SU-DHL-6 (cell line): ENCODE measurements at regions not wholly inside any gene's neighbourhood (a gene's known extent, or its start where the extent isn't known, plus 50 kb on each side); places are given as distances from the start of the nearest gene placed in this dataset.

ENCODE experiments used
- H2AFZ ChIP-seq: fragments of 200-600 bp; sonication (generic); 2 replicates; pipeline ENCODE4 v1.6.1; 2014; ENCODE audit warnings: low read depth, mild to moderate bottlenecking, moderate library complexity, mixed read lengths, antibody characterized with exemption, low read length; ENCODE audit not compliant: severe bottlenecking
- H3F3A ChIP-seq: fragments of 200-600 bp; shearing (Covaris generic); 2 replicates; pipeline ENCODE4 v1.6.0; 2016; ENCODE audit warnings: antibody characterized with exemption, mild to moderate bottlenecking; ENCODE audit not compliant: insufficient read depth
- H3K27ac ChIP-seq: fragments of 200-600 bp; sonication (generic); 2 replicates; pipeline ENCODE4 v1.5.1; 2016; ENCODE audit warnings: low read depth, mild to moderate bottlenecking, low read length, moderate library complexity, mixed read lengths
- H3K27me3 ChIP-seq: fragments of 200-600 bp; sonication (generic), shearing (Covaris generic); 2 replicates; pipeline ENCODE4 v1.6.0; 2014; ENCODE audit warnings: mild to moderate bottlenecking, low read length
- H3K36me3 ChIP-seq: fragments of 200-600 bp; sonication (generic); 2 replicates; pipeline ENCODE4 v1.6.1; 2014; ENCODE audit warnings: mild to moderate bottlenecking, low read length, mixed read lengths
- H3K4me2 ChIP-seq: fragments of 300-600, 200-600 bp; shearing (Covaris generic), sonication (generic); 2 replicates; pipeline ENCODE4 v1.6.0; 2014; ENCODE audit warnings: low read length, low read depth, mild to moderate bottlenecking; ENCODE audit not compliant: poor library complexity, severe bottlenecking
- H3K4me3 ChIP-seq: fragments of 200-600 bp; sonication (generic); 2 replicates; pipeline ENCODE4 v1.5.1; 2014; ENCODE audit warnings: antibody characterized with exemption, low read length, mild to moderate bottlenecking, mixed read lengths; ENCODE audit not compliant: insufficient read depth, poor library complexity, severe bottlenecking
- H3K79me2 ChIP-seq: fragments of 200-600 bp; sonication (generic); 2 replicates; pipeline ENCODE4 v1.6.1; 2014; ENCODE audit warnings: mild to moderate bottlenecking, low read length, moderate library complexity; ENCODE audit not compliant: insufficient read depth
- H3K9ac ChIP-seq: fragments of 200-600 bp; sonication (generic); 2 replicates; pipeline ENCODE4 v1.7.0; 2014; ENCODE audit warnings: mild to moderate bottlenecking, low read length
- H3K9me2 ChIP-seq: fragments of 200-600 bp; sonication (generic); replicated peaks from 2 replicates; pipeline ENCODE4 v1.6.1; 2014; ENCODE audit warnings: low read length; ENCODE audit not compliant: insufficient read depth
- H3K9me3 ChIP-seq: fragments of 200-600 bp; sonication (generic); 2 replicates; pipeline ENCODE4 v1.6.1; 2014; ENCODE audit warnings: low read length, mixed read lengths; ENCODE audit not compliant: insufficient read depth
- H4K20me1 ChIP-seq: fragments of 200-600 bp; sonication (generic); 2 replicates; pipeline ENCODE4 v1.6.1; 2014; ENCODE audit warnings: low read depth, mild to moderate bottlenecking, antibody characterized with exemption, low read length, moderate library complexity, mixed read lengths
- CTCF ChIP-seq: fragments of 200-600 bp; sonication (generic); IDR thresholded peaks from one replicate; pipeline ENCODE4 v1.5.1; 2017; ENCODE audit warnings: antibody characterized with exemption, mild to moderate bottlenecking, low read length, moderate library complexity; ENCODE audit not compliant: insufficient read depth, poor library complexity, severe bottlenecking
- EZH2phosphoT487 ChIP-seq: fragments of 200-600 bp; sonication (generic), shearing (Covaris generic); conservative IDR thresholded peaks from 2 replicates; pipeline ENCODE4 v1.6.1; 2018; ENCODE audit warnings: mild to moderate bottlenecking, antibody characterized with exemption, low read length, moderate library complexity, mixed read lengths

DNA sequence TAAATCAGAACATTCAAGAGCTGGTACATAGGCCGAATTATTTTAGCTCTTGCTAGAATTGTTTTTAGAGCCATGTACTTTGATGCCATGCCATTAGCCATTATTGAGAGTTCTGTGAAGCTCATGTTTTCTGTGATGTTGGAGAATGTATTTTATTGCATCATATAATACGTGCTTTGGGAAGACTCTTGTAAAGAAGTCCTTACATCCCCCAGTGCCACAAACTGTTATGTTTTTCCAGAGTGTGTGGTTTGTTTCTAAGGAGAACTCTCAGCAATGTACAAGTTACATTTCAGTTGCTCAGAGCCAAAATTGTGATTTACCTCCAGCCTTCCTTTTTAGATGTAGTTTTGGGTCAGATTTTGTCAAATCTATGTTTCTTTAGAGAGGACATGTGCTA, 148.6 kb downstream of the HAUS1 start:
- peaks cover 57% of the 10 kb centered on the region for H3K79me2 ChIP-seq
- peaks cover 16% of the 10 kb centered on the region for H3K36me3 ChIP-seq
- H2AFZ ChIP-seq = no peak overlapping the region

GRCh38 chr18:46253498-46253897, 149.3 kb downstream of the HAUS1 start:
- no peaks in the 10 kb centered on the region for H3K27me3 ChIP-seq
- no peak overlapping the region for H3K27ac ChIP-seq
- TF ChIP-seq EZH2phosphoT487 = no peak
- H2AFZ ChIP-seq = no peak overlapping the region
- H3K4me2 ChIP-seq = no peak overlapping the region
- no peak overlapping the region for H3K9ac ChIP-seq
- peaks cover 13% of the 10 kb centered on the region for H3F3A ChIP-seq
- H3K9me3 ChIP-seq = no peaks in the 10 kb centered on the region
- peaks cover 58% of the 10 kb centered on the region for H3K79me2 ChIP-seq
- no peak overlapping the region for H3K4me3 ChIP-seq
- H3K36me3 ChIP-seq = peaks cover 16% of the 10 kb centered on the region
- no peaks in the 10 kb centered on the region for H3K9me2 ChIP-seq
- no peaks in the 10 kb centered on the region for H4K20me1 ChIP-seq

More for the DNA sequence above, 148.6 kb downstream of the HAUS1 start:
- H3K9ac ChIP-seq = no peak overlapping the region
- H3K9me2 ChIP-seq = no peaks in the 10 kb centered on the region
- H4K20me1 ChIP-seq = no peaks in the 10 kb centered on the region
- H3K27ac ChIP-seq = no peak overlapping the region
- H3F3A ChIP-seq = peaks cover 13% of the 10 kb centered on the region
- no peak overlapping the region for H3K4me3 ChIP-seq
- no peaks in the 10 kb centered on the region for H3K27me3 ChIP-seq
- no peaks in the 10 kb centered on the region for H3K9me3 ChIP-seq
- H3K4me2 ChIP-seq = no peak overlapping the region
- TF ChIP-seq CTCF = no peak
- no peak for TF ChIP-seq EZH2phosphoT487

DNA sequence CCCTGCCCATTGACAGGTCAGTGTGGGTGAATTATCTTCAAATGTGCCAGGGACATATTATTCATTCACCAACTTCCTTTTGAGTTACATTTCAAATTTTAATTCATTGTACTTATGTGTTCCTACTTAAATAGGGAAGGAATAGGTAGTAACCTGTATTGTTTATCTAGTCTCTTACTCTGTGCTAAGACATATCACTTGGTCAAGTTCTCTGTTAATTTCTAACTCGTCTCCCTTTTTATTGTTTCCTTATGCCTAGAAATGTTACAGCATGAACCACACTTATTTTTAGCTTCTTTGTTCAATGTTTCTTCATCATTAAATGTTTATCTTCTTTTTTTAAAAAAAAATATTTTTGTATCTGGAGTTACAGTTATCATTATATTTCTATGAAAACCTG, 151.9 kb downstream of the HAUS1 start:
- Histone ChIP-seq H3K9me3 (no peaks in the 10 kb centered on the region), H3K79me2 (peaks cover 52% of the 10 kb centered on the region), H3K27me3 (no peaks in the 10 kb centered on the region), H3F3A (no peaks in the 10 kb centered on the region; the same call in 1 of the 2 replicates), H3K4me2 (no peak overlapping the region), H3K36me3 (peaks cover 16% of the 10 kb centered on the region), H3K4me3 (no peak overlapping the region), H3K9me2 (no peaks in the 10 kb centered on the region), H2AFZ (no peak overlapping the region), H3K9ac (no peak overlapping the region), H3K27ac (no peak overlapping the region), H4K20me1 (no peaks in the 10 kb centered on the region)
- TF ChIP-seq EZH2phosphoT487 = no peak
- TF ChIP-seq CTCF = no peak

GRCh38 chr18:46257366-46257765, 153.2 kb downstream of the HAUS1 start:
- H3K27me3 ChIP-seq = no peaks in the 10 kb centered on the region

More at GRCh38 chr18:46257366-46257765, 153.2 kb downstream of the HAUS1 start:
- Histone ChIP-seq H3K9me3 (no peaks in the 10 kb centered on the region), H3K27ac (no peak overlapping the region), H2AFZ (no peak overlapping the region), H3K4me2 (no peak overlapping the region), H3K79me2 (peaks cover 45% of the 10 kb centered on the region), H4K20me1 (no peaks in the 10 kb centered on the region), H3K9ac (no peak overlapping the region), H3F3A (no peaks in the 10 kb centered on the region), H3K36me3 (peaks cover 16% of the 10 kb centered on the region), H3K9me2 (no peaks in the 10 kb centered on the region), H3K4me3 (no peak overlapping the region)
- TF ChIP-seq EZH2phosphoT487 (no peak), CTCF (no peak)
